ENCODE measurements at regions not wholly inside any gene's neighbourhood (a gene's known extent, or its start where the extent isn't known, plus 50 kb on each side); places are given as distances from the start of the nearest gene placed in this dataset.

- DNase-seq = peak in 1 of 2 donors; percentile 17
- H3K9me3 ChIP-seq = no peaks in the 10 kb centered on the region
- no peaks in the 10 kb centered on the region for H3K27me3 ChIP-seq
- TF ChIP-seq POLR2A (IDR thresholded peaks at IDR 0.05) (no peak), POLR2AphosphoS5 (IDR thresholded peaks at IDR 0.05) (no peak), EP300 (IDR thresholded peaks at IDR 0.05) (no peak), CTCF (IDR thresholded peaks at IDR 0.05) (no peak)
- intact Hi-C loops (cut with DNase I; ENCODE audit: low total_unique reads) = no loop called here
- H3K4me3 ChIP-seq = no peak overlapping the region
- 79 to 91% (median 88%) methylated on average over 3 of the region's 3 CpGs for WGBS, 5 donors
- H3K27ac ChIP-seq = peak overlapping the region in 4 of 5 donors; percentile 16 to 62 (median 47)
- H3K4me1 ChIP-seq = peaks cover 0 to 10% (median 5%) of the 10 kb centered on the region in 4 donors
- H3K36me3 ChIP-seq = no peaks in the 10 kb centered on the region
These were observed 374.9 kb upstream of the TGFBR2 start for GRCh38 chr3:30231277-30232141.

- 64 to 72% (median 69%) methylated on average over 5 of the region's 5 CpGs for WGBS, 5 donors
- Histone ChIP-seq H3K9me3 (no peaks in the 10 kb centered on the region), H3K27me3 (no peaks in the 10 kb centered on the region), H3K36me3 (no peaks in the 10 kb centered on the region), H3K27ac (peak overlapping the region in 2 of 5 donors; percentile 32 to 49), H3K4me1 (peaks cover 0 to 10% (median 5%) of the 10 kb centered on the region in 4 donors), H3K4me3 (no peak overlapping the region)
- intact Hi-C loops (cut with DNase I; ENCODE audit: low total_unique reads) = no loop called here
- TF ChIP-seq POLR2A (IDR thresholded peaks at IDR 0.05) = no peak
- no peak for TF ChIP-seq CTCF (IDR thresholded peaks at IDR 0.05)
- TF ChIP-seq POLR2AphosphoS5 (IDR thresholded peaks at IDR 0.05) = no peak
- no peak for TF ChIP-seq EP300 (IDR thresholded peaks at IDR 0.05)
- DNase-seq = no peak
These were observed 374.3 kb upstream of the TGFBR2 start for GRCh38 chr3:30232142-30232541.

- Histone ChIP-seq H3K4me1 (no peaks in the 10 kb centered on the region), H3K27me3 (no peaks in the 10 kb centered on the region), H3K4me3 (no peak overlapping the region), H3K9me3 (no peaks in the 10 kb centered on the region), H3K27ac (peak overlapping the region in 1 of 5 donors; percentile 30), H3K36me3 (no peaks in the 10 kb centered on the region)
- TF ChIP-seq EP300 (IDR thresholded peaks at IDR 0.05) (no peak), POLR2A (IDR thresholded peaks at IDR 0.05) (no peak), CTCF (IDR thresholded peaks at IDR 0.05) (no peak), POLR2AphosphoS5 (IDR thresholded peaks at IDR 0.05) (no peak)
- DNase-seq = no peak
- WGBS, 5 donors = 48 to 68% (median 61%) methylated on average over 2 of the region's 2 CpGs
- intact Hi-C loops (cut with DNase I; ENCODE audit: low total_unique reads) = no loop called here
These were observed 372.3 kb upstream of the TGFBR2 start for GRCh38 chr3:30233913-30234646.

GRCh38 chr3:30236011-30236410, 370.4 kb upstream of the TGFBR2 start:
- Histone ChIP-seq H3K4me1 (no peaks in the 10 kb centered on the region), H3K4me3 (no peak overlapping the region), H3K27ac (no peak overlapping the region), H3K9me3 (no peaks in the 10 kb centered on the region), H3K36me3 (no peaks in the 10 kb centered on the region), H3K27me3 (no peaks in the 10 kb centered on the region)
- WGBS, 5 donors = 79 to 83% (median 83%) methylated on average over 3 of the region's 3 CpGs
- TF ChIP-seq POLR2A (IDR thresholded peaks at IDR 0.05) = no peak
- no peak for TF ChIP-seq CTCF (IDR thresholded peaks at IDR 0.05)
- no peak for TF ChIP-seq EP300 (IDR thresholded peaks at IDR 0.05)
- TF ChIP-seq POLR2AphosphoS5 (IDR thresholded peaks at IDR 0.05) = no peak
- no peak for DNase-seq
- intact Hi-C loops (cut with DNase I; ENCODE audit: low total_unique reads) = no loop called here
